Esophagus muscularis mucosa (tissue), 4 donors: ENCODE measurements at regions not wholly inside any gene's neighbourhood (a gene's known extent, or its start where the extent isn't known, plus 50 kb on each side); places are given as distances from the start of the nearest gene placed in this dataset.

Experiments
- EP300 ChIP-seq: sonication (generic); formaldehyde crosslinking; IDR thresholded peaks from one replicate; pipeline ENCODE4 v1.6.1; 2017; ENCODE audit warnings: antibody characterized with exemption
- POLR2A ChIP-seq: fragments of 450-650 bp; IDR thresholded peaks from one replicate; pipeline ENCODE4 v1.6.1; 2017; ENCODE audit warnings: antibody characterized with exemption, moderate library complexity, mild to moderate bottlenecking, low read depth
- POLR2AphosphoS5 ChIP-seq, 2 donors: sonication (generic); formaldehyde crosslinking; IDR thresholded peaks; one replicate each; pipeline ENCODE4 v1.6.1; 2017; ENCODE audit warnings: antibody characterized with exemption in 2 of 2
- TF ChIP-seq, protein P1 (sequence below), 3 experiments: fragments of 200-600 bp in 2 of 3; fragments of 450-650 bp in 1 of 3; sonication (generic) in 2 of 3; IDR thresholded peaks; one replicate each; pipeline ENCODE4 v1.5.1; 2017 to 2019; ENCODE audit warnings: antibody characterized with exemption in 3 of 3, mild to moderate bottlenecking in 2 of 3, moderate library complexity in 1 of 3

DNA sequence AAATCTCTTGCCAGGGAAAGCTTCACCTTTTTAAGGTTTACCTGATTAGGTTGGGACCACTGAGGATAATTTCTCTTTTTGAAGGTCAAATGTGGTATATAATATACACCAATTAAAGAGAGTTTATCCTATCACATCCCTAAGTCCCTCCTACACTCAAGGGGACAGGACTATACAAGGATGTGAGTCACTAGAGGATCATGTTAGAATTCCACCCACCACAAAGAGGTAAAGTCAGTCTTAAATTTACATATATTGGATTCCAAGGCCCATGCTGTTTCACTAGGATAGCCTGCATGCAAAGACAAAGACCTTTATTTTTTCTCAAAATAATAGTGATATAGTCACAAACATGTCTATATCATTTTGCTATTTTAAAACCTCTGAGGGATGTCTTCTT, 164.4 kb downstream of the GIPC2 start:
- TF ChIP-seq, protein P1, sequence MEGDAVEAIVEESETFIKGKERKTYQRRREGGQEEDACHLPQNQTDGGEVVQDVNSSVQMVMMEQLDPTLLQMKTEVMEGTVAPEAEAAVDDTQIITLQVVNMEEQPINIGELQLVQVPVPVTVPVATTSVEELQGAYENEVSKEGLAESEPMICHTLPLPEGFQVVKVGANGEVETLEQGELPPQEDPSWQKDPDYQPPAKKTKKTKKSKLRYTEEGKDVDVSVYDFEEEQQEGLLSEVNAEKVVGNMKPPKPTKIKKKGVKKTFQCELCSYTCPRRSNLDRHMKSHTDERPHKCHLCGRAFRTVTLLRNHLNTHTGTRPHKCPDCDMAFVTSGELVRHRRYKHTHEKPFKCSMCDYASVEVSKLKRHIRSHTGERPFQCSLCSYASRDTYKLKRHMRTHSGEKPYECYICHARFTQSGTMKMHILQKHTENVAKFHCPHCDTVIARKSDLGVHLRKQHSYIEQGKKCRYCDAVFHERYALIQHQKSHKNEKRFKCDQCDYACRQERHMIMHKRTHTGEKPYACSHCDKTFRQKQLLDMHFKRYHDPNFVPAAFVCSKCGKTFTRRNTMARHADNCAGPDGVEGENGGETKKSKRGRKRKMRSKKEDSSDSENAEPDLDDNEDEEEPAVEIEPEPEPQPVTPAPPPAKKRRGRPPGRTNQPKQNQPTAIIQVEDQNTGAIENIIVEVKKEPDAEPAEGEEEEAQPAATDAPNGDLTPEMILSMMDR (IDR thresholded peaks at IDR 0.05) = no peak
- TF ChIP-seq POLR2AphosphoS5 (IDR thresholded peaks at IDR 0.05) = no peak
- no peak for TF ChIP-seq POLR2A
- TF ChIP-seq EP300 = no peak
